OCI-LY7 (cell line): ENCODE measurements at regions not wholly inside any gene's neighbourhood (a gene's known extent, or its start where the extent isn't known, plus 50 kb on each side); places are given as distances from the start of the nearest gene placed in this dataset.

Source experiments
- EZH2phosphoT487 ChIP-seq: fragments of 200-600 bp; sonication (generic); IDR thresholded peaks from 2 replicates; pipeline ENCODE4 v1.6.1; 2018; ENCODE audit warnings: low read depth, borderline replicate concordance, mild to moderate bottlenecking, mixed run types, antibody characterized with exemption, low read length, moderate library complexity, mixed read lengths
- TF ChIP-seq, protein P1 (sequence below): fragments of 200-600 bp; sonication (generic); conservative IDR thresholded peaks from 2 replicates; pipeline ENCODE4 v1.5.1; 2014; ENCODE audit warnings: mild to moderate bottlenecking, antibody characterized with exemption, low read length, moderate library complexity, mixed read lengths

DNA sequence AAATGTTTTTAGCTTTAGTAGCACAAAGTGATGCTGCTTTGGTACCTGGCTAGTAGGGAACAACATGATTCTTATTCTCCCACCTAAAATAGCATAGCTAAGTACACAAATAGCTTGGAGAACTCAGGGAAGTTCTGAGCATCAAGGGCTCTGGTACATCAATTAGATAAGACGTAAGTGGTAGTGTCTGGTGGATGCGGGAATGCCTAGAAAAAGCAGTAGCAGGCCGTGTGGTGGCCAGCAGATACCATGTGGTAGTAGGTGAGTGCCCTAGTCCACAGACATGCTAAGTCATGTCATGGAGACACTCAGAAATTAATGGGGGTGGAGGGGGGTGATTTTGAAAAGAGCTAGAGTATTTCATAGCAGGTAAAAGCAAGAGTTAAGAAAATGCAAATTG, 347.3 kb upstream of the NOCT start:
- TF ChIP-seq, protein P1, sequence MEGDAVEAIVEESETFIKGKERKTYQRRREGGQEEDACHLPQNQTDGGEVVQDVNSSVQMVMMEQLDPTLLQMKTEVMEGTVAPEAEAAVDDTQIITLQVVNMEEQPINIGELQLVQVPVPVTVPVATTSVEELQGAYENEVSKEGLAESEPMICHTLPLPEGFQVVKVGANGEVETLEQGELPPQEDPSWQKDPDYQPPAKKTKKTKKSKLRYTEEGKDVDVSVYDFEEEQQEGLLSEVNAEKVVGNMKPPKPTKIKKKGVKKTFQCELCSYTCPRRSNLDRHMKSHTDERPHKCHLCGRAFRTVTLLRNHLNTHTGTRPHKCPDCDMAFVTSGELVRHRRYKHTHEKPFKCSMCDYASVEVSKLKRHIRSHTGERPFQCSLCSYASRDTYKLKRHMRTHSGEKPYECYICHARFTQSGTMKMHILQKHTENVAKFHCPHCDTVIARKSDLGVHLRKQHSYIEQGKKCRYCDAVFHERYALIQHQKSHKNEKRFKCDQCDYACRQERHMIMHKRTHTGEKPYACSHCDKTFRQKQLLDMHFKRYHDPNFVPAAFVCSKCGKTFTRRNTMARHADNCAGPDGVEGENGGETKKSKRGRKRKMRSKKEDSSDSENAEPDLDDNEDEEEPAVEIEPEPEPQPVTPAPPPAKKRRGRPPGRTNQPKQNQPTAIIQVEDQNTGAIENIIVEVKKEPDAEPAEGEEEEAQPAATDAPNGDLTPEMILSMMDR = no peak
- TF ChIP-seq EZH2phosphoT487 = no peak
